SK-N-SH (cell line): ENCODE measurements at regions not wholly inside any gene's neighbourhood (a gene's known extent, or its start where the extent isn't known, plus 50 kb on each side); places are given as distances from the start of the nearest gene placed in this dataset.

ENCODE experiments used
- CTCF ChIA-PET: fragments of 300-600, 350-600 bp; formaldehyde crosslinking; extraction: SDS; loops from one replicate; lab custom pipeline; 2021; lab: Yijun Ruan, JAX
- POLR2A ChIA-PET: fragments of 350-600 bp; sonication (Branson Sonifier 250); formaldehyde crosslinking; extraction: SDS; loops from one replicate; lab custom pipeline; 2020; ENCODE audit warnings: antibody characterized with exemption, inconsistent platforms; lab: Yijun Ruan, JAX
- DNase-seq: peaks from one replicate; pipeline ENCODE4 v3.0.0; 2012
- H2AFZ ChIP-seq: fragments of 200-600 bp; sonication (generic); 2 replicates; pipeline ENCODE4 v1.8.1; 2016; ENCODE audit warnings: antibody characterized with exemption, mild to moderate bottlenecking, low read depth
- H3F3A ChIP-seq: fragments of 200-600 bp; sonication (generic); replicated peaks from 2 replicates; pipeline ENCODE3; 2016; ENCODE audit warnings: antibody characterized with exemption, mild to moderate bottlenecking; ENCODE audit not compliant: insufficient read depth
- H3K27ac ChIP-seq, 2 experiments: fragments of 200-500 bp in 1 of 2; fragments of 200-600 bp in 1 of 2; sonication (Bioruptor generic) in 1 of 2; sonication (generic), shearing (Covaris generic) in 1 of 2; 2 replicates each; pipeline versions ENCODE4 v1.5.1 to v1.6.1; 2014 to 2016; ENCODE audit warnings: low read depth in 2 of 2, inconsistent platforms in 1 of 2, low read length in 1 of 2, mild to moderate bottlenecking in 1 of 2, mixed read lengths in 1 of 2
- H3K27me3 ChIP-seq: fragments of 200-600 bp; sonication (generic), shearing (Covaris generic); 2 replicates; pipeline ENCODE4 v1.6.1; 2016; ENCODE audit warnings: mixed run types; ENCODE audit not compliant: insufficient read depth
- H3K36me3 ChIP-seq, 2 experiments: fragments of 200-500 bp in 1 of 2; fragments of 200-600 bp in 1 of 2; sonication (Bioruptor generic) in 1 of 2; sonication (generic) in 1 of 2; replicated peaks in 1 of 2; 2 replicates each; pipeline versions ENCODE3 to v1.5.1; 2014 to 2016; ENCODE audit warnings: low read length in 1 of 2, mild to moderate bottlenecking in 1 of 2; ENCODE audit not compliant: insufficient read depth in 2 of 2, control insufficient read depth in 1 of 2
- H3K4me1 ChIP-seq, 2 experiments: fragments of 200-500 bp in 1 of 2; fragments of 200-600 bp in 1 of 2; sonication (Bioruptor generic) in 1 of 2; sonication (generic), shearing (Covaris generic) in 1 of 2; 2 replicates each; pipeline versions ENCODE4 v1.5.1 to v1.6.1; 2014 to 2016; ENCODE audit warnings: low read depth in 1 of 2, low read length in 1 of 2, mixed run types in 1 of 2; ENCODE audit not compliant: insufficient read depth in 2 of 2, control insufficient read depth in 1 of 2
- H3K4me2 ChIP-seq: fragments of 200-600 bp; sonication (generic), shearing (Covaris generic); 2 replicates; pipeline ENCODE4 v1.6.1; 2017; ENCODE audit warnings: mixed run types
- H3K4me3 ChIP-seq, 2 experiments: fragments of 200-500 bp in 1 of 2; fragments of 200-600 bp in 1 of 2; sonication (Bioruptor generic) in 1 of 2; sonication (generic), shearing (Covaris generic) in 1 of 2; 2 replicates each; pipeline versions ENCODE4 v1.5.1 to v1.8.1; 2014 to 2016; ENCODE audit warnings: low read depth in 2 of 2, inconsistent platforms in 1 of 2, low read length in 1 of 2, mild to moderate bottlenecking in 1 of 2, mixed read lengths in 1 of 2, moderate library complexity in 1 of 2
- H3K79me2 ChIP-seq: fragments of 200-600 bp; sonication (generic); 2 replicates; pipeline ENCODE4 v1.8.1; 2017; ENCODE audit warnings: mild to moderate bottlenecking; ENCODE audit not compliant: insufficient read depth
- H3K9ac ChIP-seq: fragments of 200-600 bp; sonication (generic); 2 replicates; pipeline ENCODE4 v1.6.1; 2017; ENCODE audit warnings: mixed run types
- H3K9me2 ChIP-seq: fragments of 200-600 bp; sonication (generic); 2 replicates; pipeline ENCODE4 v1.6.1; 2017; ENCODE audit warnings: mixed run types
- H3K9me3 ChIP-seq: fragments of 200-600 bp; sonication (generic); 2 replicates; pipeline ENCODE4 v1.6.1; 2017; ENCODE audit warnings: mixed run types, mild to moderate bottlenecking, moderate library complexity
- H4K20me1 ChIP-seq: fragments of 200-600 bp; sonication (generic); 2 replicates; pipeline ENCODE4 v1.6.1; 2017; ENCODE audit warnings: mild to moderate bottlenecking, mixed run types; ENCODE audit not compliant: insufficient read depth
- ELF1 ChIP-seq: IDR thresholded peaks from 2 replicates; pipeline ENCODE4 v1.4.0; 2012
- EP300 ChIP-seq, 2 experiments: IDR thresholded peaks; 2 replicates each; pipeline versions ENCODE4 v1.4.0 to v1.6.1; 2012; ENCODE audit warnings: borderline replicate concordance in 1 of 2, low read depth in 1 of 2, low read length in 1 of 2
- FOXM1 ChIP-seq: IDR thresholded peaks from 2 replicates; pipeline ENCODE4 v1.4.0; 2012; ENCODE audit warnings: low read depth, mild to moderate bottlenecking
- JUND ChIP-seq: IDR thresholded peaks from 2 replicates; pipeline ENCODE4 v1.4.0; 2012
- NFIC ChIP-seq: IDR thresholded peaks from 2 replicates; pipeline ENCODE4 v1.4.0; 2012; ENCODE audit warnings: borderline replicate concordance
- NRF1 ChIP-seq: IDR thresholded peaks from 2 replicates; pipeline ENCODE4 v1.6.1; 2012; ENCODE audit warnings: low read depth, mild to moderate bottlenecking, low read length
- POLR2AphosphoS5 ChIP-seq: IDR thresholded peaks from 2 replicates; pipeline ENCODE4 v1.6.1; 2012; ENCODE audit warnings: low read depth, low read length
- RAD21 ChIP-seq: IDR thresholded peaks from 2 replicates; pipeline ENCODE4 v1.6.1; 2012; ENCODE audit warnings: mild to moderate bottlenecking, low read length
- RCOR1 ChIP-seq: fragments of 150-350 bp; IDR thresholded peaks from 2 replicates; pipeline ENCODE4 v1.6.1; 2017; ENCODE audit warnings: antibody characterized with exemption, low read length
- RXRA ChIP-seq: IDR thresholded peaks from 2 replicates; pipeline ENCODE4 v1.4.0; 2012; ENCODE audit warnings: low read depth, mild to moderate bottlenecking, borderline replicate concordance
- SIN3A ChIP-seq: IDR thresholded peaks from 2 replicates; pipeline ENCODE4 v1.6.1; 2012; ENCODE audit warnings: low read depth, mild to moderate bottlenecking, low read length, moderate library complexity, borderline replicate concordance
- SMC3 ChIP-seq: IDR thresholded peaks from 2 replicates; pipeline ENCODE4 v1.6.1; 2012; ENCODE audit warnings: low read depth, low read length, improper control_type of control experiment
- TEAD4 ChIP-seq: IDR thresholded peaks from 2 replicates; pipeline ENCODE4 v1.4.0; 2012; ENCODE audit warnings: mild to moderate bottlenecking, borderline replicate concordance; ENCODE audit not compliant: insufficient read depth
- WGBS: methylation state at CpG from one replicate; pipeline ENCODE4 v1.1.6; 2017; ENCODE audit warnings: low lambda C conversion rate; 5-methylcytosine and 5-hydroxymethylcytosine counted together
- TF ChIP-seq, protein P1 (sequence below): IDR thresholded peaks from 2 replicates; pipeline ENCODE4 v1.4.0; 2012; ENCODE audit warnings: low read depth, borderline replicate concordance
- TF ChIP-seq, protein P2 (sequence below): fragments of 200-600 bp; sonication (generic); IDR thresholded peaks from 2 replicates; pipeline ENCODE4 v1.6.1; 2017; ENCODE audit warnings: antibody characterized with exemption, mild to moderate bottlenecking, moderate library complexity
- TF ChIP-seq, protein P3 (sequence below): IDR thresholded peaks from 2 replicates; pipeline ENCODE4 v1.4.0; 2012; ENCODE audit warnings: low read depth
- TF ChIP-seq, protein P4 (sequence below): fragments of 150-350 bp; IDR thresholded peaks from 2 replicates; pipeline ENCODE4 v1.6.1; 2016; ENCODE audit warnings: mild to moderate bottlenecking, low read depth, low read length

DNA sequence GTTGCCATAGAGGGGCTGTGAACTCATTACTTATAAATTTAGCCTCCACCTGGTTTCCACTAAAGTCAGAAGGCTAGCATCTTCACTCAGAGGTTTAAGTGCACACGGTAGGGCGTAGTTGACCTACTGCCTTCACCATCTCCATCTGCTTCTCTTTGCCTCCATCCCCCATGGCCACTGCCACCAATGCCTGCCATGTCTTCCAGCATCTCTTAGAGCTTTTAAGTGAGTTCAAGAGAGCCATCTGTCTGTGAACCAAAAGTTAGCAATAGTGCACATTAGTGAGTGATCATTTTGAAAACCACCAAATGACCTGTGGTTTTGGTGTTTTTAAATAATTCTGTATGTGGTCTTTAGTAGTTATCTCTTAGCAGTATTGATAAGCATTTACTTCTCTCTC is 102.0 kb downstream of the DMRTA1 start:
- ChIA-PET POLR2A (no interaction called here), CTCF (no interaction called here)
- Histone ChIP-seq H3K4me1 (no peaks in the 10 kb centered on the region), H3K9ac (no peak overlapping the region), H3K4me3 (no peak overlapping the region), H3K27me3 (no peaks in the 10 kb centered on the region; the same call in 1 of the 2 replicates), H3K27ac (no peak overlapping the region), H3K36me3 (no peaks in the 10 kb centered on the region), H3K4me2 (no peak overlapping the region), H4K20me1 (no peaks in the 10 kb centered on the region), H3K79me2 (no peaks in the 10 kb centered on the region), H2AFZ (no peak overlapping the region), H3K9me2 (no peaks in the 10 kb centered on the region), H3K9me3 (no peaks in the 10 kb centered on the region), H3F3A (no peaks in the 10 kb centered on the region)
- WGBS: 18% methylated on average over 2 of the region's 2 CpGs
- TF ChIP-seq TEAD4: no peak
- TF ChIP-seq SMC3: no peak
- TF ChIP-seq RAD21: no peak
- TF ChIP-seq, protein P1, sequence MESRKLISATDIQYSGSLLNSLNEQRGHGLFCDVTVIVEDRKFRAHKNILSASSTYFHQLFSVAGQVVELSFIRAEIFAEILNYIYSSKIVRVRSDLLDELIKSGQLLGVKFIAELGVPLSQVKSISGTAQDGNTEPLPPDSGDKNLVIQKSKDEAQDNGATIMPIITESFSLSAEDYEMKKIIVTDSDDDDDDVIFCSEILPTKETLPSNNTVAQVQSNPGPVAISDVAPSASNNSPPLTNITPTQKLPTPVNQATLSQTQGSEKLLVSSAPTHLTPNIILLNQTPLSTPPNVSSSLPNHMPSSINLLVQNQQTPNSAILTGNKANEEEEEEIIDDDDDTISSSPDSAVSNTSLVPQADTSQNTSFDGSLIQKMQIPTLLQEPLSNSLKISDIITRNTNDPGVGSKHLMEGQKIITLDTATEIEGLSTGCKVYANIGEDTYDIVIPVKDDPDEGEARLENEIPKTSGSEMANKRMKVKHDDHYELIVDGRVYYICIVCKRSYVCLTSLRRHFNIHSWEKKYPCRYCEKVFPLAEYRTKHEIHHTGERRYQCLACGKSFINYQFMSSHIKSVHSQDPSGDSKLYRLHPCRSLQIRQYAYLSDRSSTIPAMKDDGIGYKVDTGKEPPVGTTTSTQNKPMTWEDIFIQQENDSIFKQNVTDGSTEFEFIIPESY: no peak
- no peak for TF ChIP-seq NRF1
- no peak for TF ChIP-seq SIN3A
- TF ChIP-seq, protein P2, sequence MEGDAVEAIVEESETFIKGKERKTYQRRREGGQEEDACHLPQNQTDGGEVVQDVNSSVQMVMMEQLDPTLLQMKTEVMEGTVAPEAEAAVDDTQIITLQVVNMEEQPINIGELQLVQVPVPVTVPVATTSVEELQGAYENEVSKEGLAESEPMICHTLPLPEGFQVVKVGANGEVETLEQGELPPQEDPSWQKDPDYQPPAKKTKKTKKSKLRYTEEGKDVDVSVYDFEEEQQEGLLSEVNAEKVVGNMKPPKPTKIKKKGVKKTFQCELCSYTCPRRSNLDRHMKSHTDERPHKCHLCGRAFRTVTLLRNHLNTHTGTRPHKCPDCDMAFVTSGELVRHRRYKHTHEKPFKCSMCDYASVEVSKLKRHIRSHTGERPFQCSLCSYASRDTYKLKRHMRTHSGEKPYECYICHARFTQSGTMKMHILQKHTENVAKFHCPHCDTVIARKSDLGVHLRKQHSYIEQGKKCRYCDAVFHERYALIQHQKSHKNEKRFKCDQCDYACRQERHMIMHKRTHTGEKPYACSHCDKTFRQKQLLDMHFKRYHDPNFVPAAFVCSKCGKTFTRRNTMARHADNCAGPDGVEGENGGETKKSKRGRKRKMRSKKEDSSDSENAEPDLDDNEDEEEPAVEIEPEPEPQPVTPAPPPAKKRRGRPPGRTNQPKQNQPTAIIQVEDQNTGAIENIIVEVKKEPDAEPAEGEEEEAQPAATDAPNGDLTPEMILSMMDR: no peak
- DNase-seq: no peak

DNA sequence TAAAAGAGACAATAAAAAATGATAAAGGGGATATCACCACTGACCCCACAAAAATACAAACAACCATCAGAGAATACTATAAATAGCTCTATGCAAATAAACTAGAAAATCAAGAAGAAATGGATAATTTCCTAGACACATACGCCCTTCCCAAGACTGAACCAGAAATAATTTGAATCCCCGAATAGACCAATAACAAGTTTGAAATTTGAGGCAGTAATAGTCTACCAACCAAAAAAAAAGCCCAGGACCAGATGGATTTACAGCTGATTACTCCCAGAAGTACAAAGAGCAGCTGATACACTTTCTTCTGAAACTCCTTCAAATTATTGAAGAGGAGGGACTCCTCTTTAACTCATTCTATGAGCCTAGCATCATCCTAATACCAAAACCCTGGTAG is 128.1 kb downstream of the DMRTA1 start:
- no peak for DNase-seq
- H2AFZ ChIP-seq: no peak overlapping the region
- no peak for TF ChIP-seq FOXM1
- TF ChIP-seq SIN3A: no peak
- no peak for TF ChIP-seq ELF1
- TF ChIP-seq TEAD4: no peak
- TF ChIP-seq, protein P3, sequence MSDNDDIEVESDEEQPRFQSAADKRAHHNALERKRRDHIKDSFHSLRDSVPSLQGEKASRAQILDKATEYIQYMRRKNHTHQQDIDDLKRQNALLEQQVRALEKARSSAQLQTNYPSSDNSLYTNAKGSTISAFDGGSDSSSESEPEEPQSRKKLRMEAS: no peak
- no peak for TF ChIP-seq POLR2AphosphoS5
- TF ChIP-seq RAD21: no peak
- TF ChIP-seq EP300 (IDR thresholded peaks at IDR 0.05; ENCODE audit: borderline replicate concordance in 1 of 2, low read depth in 1 of 2, low read length in 1 of 2): no peak
- TF ChIP-seq NRF1: no peak
- TF ChIP-seq, protein P4, sequence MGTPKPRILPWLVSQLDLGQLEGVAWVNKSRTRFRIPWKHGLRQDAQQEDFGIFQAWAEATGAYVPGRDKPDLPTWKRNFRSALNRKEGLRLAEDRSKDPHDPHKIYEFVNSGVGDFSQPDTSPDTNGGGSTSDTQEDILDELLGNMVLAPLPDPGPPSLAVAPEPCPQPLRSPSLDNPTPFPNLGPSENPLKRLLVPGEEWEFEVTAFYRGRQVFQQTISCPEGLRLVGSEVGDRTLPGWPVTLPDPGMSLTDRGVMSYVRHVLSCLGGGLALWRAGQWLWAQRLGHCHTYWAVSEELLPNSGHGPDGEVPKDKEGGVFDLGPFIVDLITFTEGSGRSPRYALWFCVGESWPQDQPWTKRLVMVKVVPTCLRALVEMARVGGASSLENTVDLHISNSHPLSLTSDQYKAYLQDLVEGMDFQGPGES: no peak
- no peak for TF ChIP-seq RCOR1
- no peak for TF ChIP-seq RXRA
- TF ChIP-seq NFIC: no peak
- no peak for TF ChIP-seq JUND
- no peak overlapping the region for H3K9ac ChIP-seq
- H3K4me3 ChIP-seq: no peak overlapping the region
- no peaks in the 10 kb centered on the region for H3K79me2 ChIP-seq
- no peaks in the 10 kb centered on the region for H3K27me3 ChIP-seq
- ChIA-PET POLR2A (no interaction called here), CTCF (no interaction called here)
- 7% methylated on average over 2 of the region's 2 CpGs for WGBS
- H3K4me1 ChIP-seq: no peaks in the 10 kb centered on the region
- H3K27ac ChIP-seq: no peak overlapping the region
- H4K20me1 ChIP-seq: no peaks in the 10 kb centered on the region
- H3K9me3 ChIP-seq: no peaks in the 10 kb centered on the region
- no peaks in the 10 kb centered on the region for H3K36me3 ChIP-seq
- no peaks in the 10 kb centered on the region for H3K9me2 ChIP-seq
- no peak overlapping the region for H3K4me2 ChIP-seq
- no peaks in the 10 kb centered on the region for H3F3A ChIP-seq
